ENCODE measurements at regions not wholly inside any gene's neighbourhood (a gene's known extent, or its start where the extent isn't known, plus 50 kb on each side); places are given as distances from the start of the nearest gene placed in this dataset.
"Not testable (repeated sequence)": the region's sequence is repeated elsewhere in the genome, so short reads cannot be mapped to it uniquely, and the experiment has no call there.

- Mint-ChIP-seq H3K27me3 (no peaks in the 10 kb centered on the region), H3K9me3 (no peaks in the 10 kb centered on the region), H3K4me1 (no peaks in the 10 kb centered on the region), H3K36me3 (ENCODE audit: low read depth) (no peaks in the 10 kb centered on the region), H3K4me3 (no peak overlapping the region), H3K27ac (no peak overlapping the region)
- TF ChIP-seq CTCF (IDR thresholded peaks at IDR 0.05) = no peak
- intact Hi-C loops (cut with micrococcal nuclease) = no loop called here
- ChIA-PET POLR2A (no interaction called here), CTCF (interaction anchor here (0.7 kb wide), 1 partner anchor 153 kb away, joined by 3 read pairs; no protein-coding TSS in a partner anchor)
- DNase-seq (no peak), ATAC-seq (ENCODE audit: low read depth) (no peak)
Measured at GRCh38 chrX:41029332-41029731, 55.9 kb upstream of the USP9X start.

- no peaks in the 10 kb centered on the region for H3K4me1 Mint-ChIP-seq
- intact Hi-C loops (cut with micrococcal nuclease) = no loop called here
- H3K27me3 Mint-ChIP-seq = no peaks in the 10 kb centered on the region
- POLR2A ChIA-PET = interaction anchor here (0.7 kb wide), 1 partner anchor 483 kb away, joined by 7 read pairs; no protein-coding TSS in a partner anchor
- no peak overlapping the region for H3K27ac Mint-ChIP-seq
- CTCF ChIA-PET = no interaction called here
- TF ChIP-seq CTCF (IDR thresholded peaks at IDR 0.05) = no peak
- H3K4me3 Mint-ChIP-seq = no peak overlapping the region
- no peaks in the 10 kb centered on the region for H3K36me3 Mint-ChIP-seq (ENCODE audit: low read depth)
- H3K9me3 Mint-ChIP-seq = no peaks in the 10 kb centered on the region
- no peak for DNase-seq
- no peak for ATAC-seq (ENCODE audit: low read depth)
Measured at GRCh38 chrX:41031256-41031967, 53.8 kb upstream of the USP9X start.

GRCh38 chrX:41033299-41033698, 51.9 kb upstream of the USP9X start:
- no peaks in the 10 kb centered on the region for H3K9me3 Mint-ChIP-seq
- intact Hi-C loops (cut with micrococcal nuclease) = no loop called here
- CTCF ChIA-PET = no interaction called here
- no peaks in the 10 kb centered on the region for H3K27me3 Mint-ChIP-seq
- H3K36me3 Mint-ChIP-seq (ENCODE audit: low read depth) = no peaks in the 10 kb centered on the region
- H3K4me1 Mint-ChIP-seq = no peaks in the 10 kb centered on the region
- no peak overlapping the region for H3K4me3 Mint-ChIP-seq
- DNase-seq = no peak
- POLR2A ChIA-PET = no interaction called here
- TF ChIP-seq CTCF (IDR thresholded peaks at IDR 0.05) = no peak
- no peak for ATAC-seq (ENCODE audit: low read depth)
- no peak overlapping the region for H3K27ac Mint-ChIP-seq

- H3K9me3 Mint-ChIP-seq; H3K27me3 Mint-ChIP-seq; H3K36me3 Mint-ChIP-seq (ENCODE audit: low read depth); intact Hi-C loops (cut with micrococcal nuclease); H3K4me1 Mint-ChIP-seq; H3K27ac Mint-ChIP-seq; CTCF ChIA-PET; DNase-seq; ATAC-seq (ENCODE audit: low read depth); POLR2A ChIA-PET; H3K4me3 Mint-ChIP-seq: not testable (repeated sequence)
Measured at GRCh38 chrX:41034902-41035301, 50.3 kb upstream of the USP9X start.

All from activated B cell treated with CpG ODN at 0.5 μM for 24 hours (primary cell).